GM12878 (cell line): ENCODE measurements at regions not wholly inside any gene's neighbourhood (a gene's known extent, or its start where the extent isn't known, plus 50 kb on each side); places are given as distances from the start of the nearest gene placed in this dataset.

Source experiments
- ATAC-seq: fragments of 200-7000 bp; cut with Tn5 transposase; 3 replicates; pipeline ENCODE4 v1.9.1; 2020; ENCODE audit warnings: mild to moderate bottlenecking, moderate library complexity
- BruUV-seq: library from RNA; stranded (reverse); fragments of 400-500 nt; replicated peaks from 2 replicates; lab custom pipeline; 2021; lab: Mats Ljungman, UMichigan
- CTCF ChIA-PET: fragments of 300-600 bp; sonication (Branson Sonifier 250); formaldehyde crosslinking; extraction: SDS; loops from one replicate; lab custom pipeline; 2021; ENCODE audit warnings: inconsistent platforms; lab: Yijun Ruan, JAX
- POLR2A ChIA-PET: fragments of 350-600 bp; formaldehyde crosslinking; extraction: SDS; loops from one replicate; lab custom pipeline; 2021; ENCODE audit warnings: inconsistent platforms; lab: Charles Lee
- RAD21 ChIA-PET: fragments of 300-600 bp; sonication (Branson Sonifier 250); formaldehyde crosslinking; loops from one replicate; lab custom pipeline; 2023; ENCODE audit warnings: antibody characterized with exemption; ENCODE audit not compliant: unreplicated experiment; lab: Charles Lee
- SMC1A ChIA-PET: fragments of 300-600 bp; sonication (Branson Sonifier 250); formaldehyde crosslinking; loops from one replicate; lab custom pipeline; 2023; ENCODE audit not compliant: unreplicated experiment, uncharacterized antibody; lab: Charles Lee
- DNase-seq: peaks from one replicate; pipeline ENCODE4 v3.0.0-alpha.2; 2011; ENCODE audit warnings: low read depth, low spot score
- FAIRE-seq: peaks from 3 replicates; lab custom pipeline; 2011; peaks lifted over from hg19 to GRCh38; lab: Jason Lieb, UNC
- H2AFZ ChIP-seq: 2 replicates; pipeline ENCODE4 v1.6.0; 2011; ENCODE audit warnings: low read depth, low read length, control low read depth; ENCODE audit not compliant: control insufficient read depth
- H3K27ac ChIP-seq: 2 replicates; pipeline ENCODE4 v1.5.1; 2011; ENCODE audit warnings: control low read depth; ENCODE audit not compliant: control insufficient read depth, insufficient read depth
- H3K27me3 ChIP-seq, 2 experiments: replicated peaks in 1 of 2; 2 replicates each; pipeline versions ENCODE4 v1.6.0 to v1.6.1; 2011; ENCODE audit warnings: low read length in 1 of 2; ENCODE audit not compliant: control insufficient read depth in 2 of 2, insufficient read depth in 2 of 2
- H3K36me3 ChIP-seq, 2 experiments: 2 replicates each; pipeline ENCODE4 v1.5.1; 2011; ENCODE audit warnings: low read length in 1 of 2; ENCODE audit not compliant: control insufficient read depth in 2 of 2, insufficient read depth in 2 of 2
- H3K4me1 ChIP-seq: 2 replicates; pipeline ENCODE4 v1.6.1; 2011; ENCODE audit warnings: mild to moderate bottlenecking, low read length, moderate library complexity, mixed read lengths; ENCODE audit not compliant: control insufficient read depth, insufficient read depth
- H3K4me2 ChIP-seq: 2 replicates; pipeline ENCODE4 v1.6.0; 2011; ENCODE audit warnings: control low read depth; ENCODE audit not compliant: control insufficient read depth, insufficient read depth
- H3K4me3 ChIP-seq: fragments of 200-600 bp; sonication (generic); 2 replicates; pipeline ENCODE4 v1.5.1; 2016
- H3K79me2 ChIP-seq: 2 replicates; pipeline ENCODE4 v1.6.0; 2011; ENCODE audit warnings: low read length; ENCODE audit not compliant: control insufficient read depth, insufficient read depth
- H3K9ac ChIP-seq: 2 replicates; pipeline ENCODE4 v1.8.0; 2011; ENCODE audit warnings: low read length, control low read depth, mixed read lengths; ENCODE audit not compliant: control insufficient read depth, insufficient read depth
- H3K9me3 ChIP-seq: replicated peaks from 3 replicates; pipeline ENCODE4 v1.5.1; 2011; ENCODE audit warnings: mild to moderate bottlenecking, low read length; ENCODE audit not compliant: control insufficient read depth, insufficient read depth
- H4K20me1 ChIP-seq: 2 replicates; pipeline ENCODE4 v1.6.0; 2011; ENCODE audit not compliant: control insufficient read depth, insufficient read depth
- BHLHE40 ChIP-seq, 2 experiments: fragments of 450-650 bp in 1 of 2; IDR thresholded peaks; 2 replicates each; pipeline ENCODE4 v1.6.1; 2011 to 2017; ENCODE audit warnings: low read depth in 2 of 2, borderline replicate concordance in 1 of 2, improper control_type of control experiment in 1 of 2, low read length in 1 of 2, mild to moderate bottlenecking in 1 of 2
- BMI1 ChIP-seq: fragments of 450-650 bp; IDR thresholded peaks from 2 replicates; pipeline ENCODE4 v1.6.1; 2016; ENCODE audit warnings: mild to moderate bottlenecking, moderate library complexity, borderline replicate concordance
- CUX1 ChIP-seq: IDR thresholded peaks from 2 replicates; pipeline ENCODE4 v1.6.1; 2012; ENCODE audit warnings: improper control_type of control experiment, low read depth, low read length; ENCODE audit not compliant: insufficient replicate concordance
- EED ChIP-seq: sonication (generic); IDR thresholded peaks from 2 replicates; pipeline ENCODE4 v1.6.1; 2016; ENCODE audit warnings: antibody characterized with exemption, low read depth
- GATAD2B ChIP-seq: fragments of 450-650 bp; conservative IDR thresholded peaks from 2 replicates; pipeline ENCODE4 v1.6.1; 2017; ENCODE audit warnings: low read depth, mild to moderate bottlenecking, moderate library complexity
- KDM1A ChIP-seq: fragments of 200-600 bp; sonication (generic); IDR thresholded peaks from 2 replicates; pipeline ENCODE4 v1.6.1; 2016; ENCODE audit warnings: borderline replicate concordance
- MEF2A ChIP-seq: IDR thresholded peaks from 2 replicates; pipeline ENCODE4 v1.6.1; 2011; ENCODE audit warnings: low read depth, mild to moderate bottlenecking, low read length, moderate library complexity; ENCODE audit not compliant: insufficient read depth
- PKNOX1 ChIP-seq: fragments of 450-650 bp; IDR thresholded peaks from 2 replicates; pipeline ENCODE4 v1.6.1; 2016; ENCODE audit warnings: mild to moderate bottlenecking
- RAD51 ChIP-seq: fragments of 450-650 bp; IDR thresholded peaks from 2 replicates; pipeline ENCODE4 v1.6.1; 2016; ENCODE audit warnings: moderate library complexity, mild to moderate bottlenecking, inconsistent platforms
- RB1 ChIP-seq: fragments of 450-650 bp; formaldehyde crosslinking; IDR thresholded peaks from 2 replicates; pipeline ENCODE4 v1.6.1; 2017; ENCODE audit warnings: mild to moderate bottlenecking, borderline replicate concordance
- RCOR1 ChIP-seq: conservative IDR thresholded peaks from 2 replicates; pipeline ENCODE4 v1.6.1; 2012; ENCODE audit warnings: low read depth, low read length, improper control_type of control experiment
- RELB ChIP-seq: fragments of 450-650 bp; IDR thresholded peaks from 2 replicates; pipeline ENCODE4 v1.6.1; 2017; ENCODE audit warnings: low read depth, mild to moderate bottlenecking, moderate library complexity
- SIN3A ChIP-seq: IDR thresholded peaks from 2 replicates; pipeline ENCODE4 v1.6.1; 2012; ENCODE audit warnings: low read depth, low read length, improper control_type of control experiment
- SIX5 ChIP-seq: IDR thresholded peaks from 2 replicates; pipeline ENCODE4 v1.6.1; 2011; ENCODE audit warnings: mild to moderate bottlenecking, low read depth, low read length, moderate library complexity; ENCODE audit not compliant: severe bottlenecking
- SMC3 ChIP-seq: IDR thresholded peaks from 2 replicates; pipeline ENCODE4 v1.6.1; 2011; ENCODE audit warnings: low read length, improper control_type of control experiment, borderline replicate concordance
- STAT1 ChIP-seq: fragments of 450-650 bp; conservative IDR thresholded peaks from 2 replicates; pipeline ENCODE4 v1.6.1; 2014; ENCODE audit warnings: antibody characterized with exemption, mild to moderate bottlenecking
- STAT3 ChIP-seq: IDR thresholded peaks from 2 replicates; pipeline ENCODE4 v1.6.1; 2011; ENCODE audit warnings: low read depth, low read length, improper control_type of control experiment
- TBL1XR1 ChIP-seq: IDR thresholded peaks from 2 replicates; pipeline ENCODE4 v1.6.1; 2012; ENCODE audit warnings: low read depth, low read length, improper control_type of control experiment
- TCF12 ChIP-seq: IDR thresholded peaks from 2 replicates; pipeline ENCODE4 v1.6.1; 2011; ENCODE audit warnings: low read depth, mild to moderate bottlenecking, low read length
- WGBS: methylation state at CpG from one replicate; pipeline ENCODE4 v1.1.6; 2016; ENCODE audit warnings: low lambda C conversion rate; ENCODE audit not compliant: insufficient replicate concordance, insufficient coverage; ENCODE audit errors: missing lambda C conversion rate; 5-methylcytosine and 5-hydroxymethylcytosine counted together
- in situ Hi-C: fragments of 300-500 bp; cut with MboI; formaldehyde crosslinking; loops from 9 replicates; pipeline ENCODE4 v1.14.3; 2018; ENCODE audit warnings: mixed read lengths
- intact Hi-C: fragments of 100-400 bp; cut with micrococcal nuclease; formaldehyde crosslinking; loops from one replicate; pipeline ENCODE4 v1.14.2; 2022; ENCODE audit not compliant: unreplicated experiment

GRCh38 chr3:118055381-118055780, 979.3 kb downstream of the IGSF11 start:
- H4K20me1 ChIP-seq, result no peaks in the 10 kb centered on the region
- no peaks in the 10 kb centered on the region for H3K9me3 ChIP-seq
- no peaks in the 10 kb centered on the region for H3K79me2 ChIP-seq
- no peaks in the 10 kb centered on the region for H3K27me3 ChIP-seq
- H3K4me3 ChIP-seq, result no peak overlapping the region
- H3K4me1 ChIP-seq, result no peaks in the 10 kb centered on the region
- DNase-seq (no peak), FAIRE-seq (no peak), ATAC-seq (no peak)
- intact Hi-C loops, result no loop called here
- in situ Hi-C loops, result no loop called here
- H3K27ac ChIP-seq, result no peak overlapping the region
- SMC1A ChIA-PET, result no interaction called here
- BruUV-seq, result no TSS peak
- WGBS, result 5% methylated on average over 1 of the region's 1 CpG
- POLR2A ChIA-PET, result no interaction called here
- no peak overlapping the region for H3K9ac ChIP-seq
- no peak overlapping the region for H2AFZ ChIP-seq
- H3K36me3 ChIP-seq, result no peaks in the 10 kb centered on the region
- CTCF ChIA-PET, result no interaction called here
- RAD21 ChIA-PET, result no interaction called here
- H3K4me2 ChIP-seq, result no peak overlapping the region
- TF ChIP-seq GATAD2B (no peak), STAT3 (no peak), RELB (no peak), PKNOX1 (no peak), SIN3A (no peak), KDM1A (no peak), STAT1 (no peak), CUX1 (no peak), BHLHE40 (IDR thresholded peaks at IDR 0.05; ENCODE audit: borderline replicate concordance in 1 of 2, low read depth in 2 of 2, low read length in 1 of 2) (no peak), TCF12 (no peak), EED (no peak), TBL1XR1 (no peak), RB1 (no peak), RCOR1 (no peak), BMI1 (no peak), SMC3 (no peak), MEF2A (no peak), SIX5 (no peak), RAD51 (no peak)
